H1 (cell line): ENCODE measurements at regions not wholly inside any gene's neighbourhood (a gene's known extent, or its start where the extent isn't known, plus 50 kb on each side); places are given as distances from the start of the nearest gene placed in this dataset.

Experiments
- CTCF ChIA-PET: fragments of 300-600 bp; sonication (Branson Sonifier 250); formaldehyde crosslinking; loops from one replicate; lab custom pipeline; 2021; ENCODE audit not compliant: partially characterized antibody; lab: Charles Lee
- POLR2A ChIA-PET: fragments of 300-600 bp; sonication (Branson Sonifier 250); formaldehyde crosslinking; loops from one replicate; lab custom pipeline; 2021; ENCODE audit warnings: inconsistent platforms; ENCODE audit not compliant: partially characterized antibody; lab: Charles Lee
- DNase-seq, 2 experiments: peaks; one replicate each; pipeline versions ENCODE4 v3.0.0 to v3.0.0-alpha.2; 2010 to 2022; ENCODE audit warnings: low spot score in 2 of 2, low read depth in 1 of 2, mixed read lengths in 1 of 2
- FAIRE-seq: peaks from 2 replicates; lab custom pipeline; 2011; peaks lifted over from hg19 to GRCh38; lab: Jason Lieb, UNC
- H2AFZ ChIP-seq: 2 replicates; pipeline ENCODE4 v1.8.1; 2012; ENCODE audit warnings: low read length, inconsistent platforms
- H2AK5ac ChIP-seq: 2 replicates; pipeline ENCODE4 v1.6.1; 2013; ENCODE audit warnings: low read depth, low read length
- H2BK120ac ChIP-seq: replicated peaks from 2 replicates; pipeline ENCODE3; 2013; ENCODE audit warnings: low read depth, low read length, inconsistent platforms
- H2BK12ac ChIP-seq: 2 replicates; pipeline ENCODE4 v1.6.1; 2013; ENCODE audit warnings: low read depth, low read length
- H2BK15ac ChIP-seq: 2 replicates; pipeline ENCODE4 v1.6.1; 2013; ENCODE audit warnings: low read length
- H2BK20ac ChIP-seq: 2 replicates; pipeline ENCODE4 v1.6.1; 2013; ENCODE audit warnings: low read length
- H2BK5ac ChIP-seq: 2 replicates; pipeline ENCODE4 v1.6.1; 2013; ENCODE audit warnings: low read depth, low read length
- H3K14ac ChIP-seq: 2 replicates; pipeline ENCODE4 v1.6.1; 2013; ENCODE audit warnings: inconsistent platforms; ENCODE audit not compliant: insufficient read length
- H3K18ac ChIP-seq: 2 replicates; pipeline ENCODE4 v1.6.1; 2013; ENCODE audit warnings: low read length; ENCODE audit errors: extremely low read depth
- H3K23ac ChIP-seq: 2 replicates; pipeline ENCODE4 v1.6.1; 2013; ENCODE audit warnings: inconsistent platforms; ENCODE audit not compliant: insufficient read length
- H3K23me2 ChIP-seq: 2 replicates; pipeline ENCODE4 v1.6.1; 2013; ENCODE audit warnings: low read depth, low read length
- H3K27ac ChIP-seq: 2 replicates; pipeline ENCODE4 v1.6.1; 2011; ENCODE audit warnings: low read depth, low read length, inconsistent platforms
- H3K27me3 ChIP-seq, 4 experiments: replicated peaks in 1 of 4; 1 replicate in 1 of 4; 2 replicates in 3 of 4; pipeline versions ENCODE4 v1.6.1 to v1.8.1; 2011 to 2013; ENCODE audit warnings: low read length in 3 of 4, mild to moderate bottlenecking in 3 of 4, inconsistent platforms in 2 of 4, mixed read lengths in 2 of 4, moderate library complexity in 1 of 4; ENCODE audit not compliant: control insufficient read depth in 3 of 4, insufficient read depth in 3 of 4; ENCODE audit errors: extremely low read depth in 1 of 4
- H3K36me3 ChIP-seq, 4 experiments: 2 replicates each; pipeline versions ENCODE4 v1.6.1 to v1.8.1; 2011 to 2013; ENCODE audit warnings: mild to moderate bottlenecking in 4 of 4, low read length in 3 of 4, moderate library complexity in 2 of 4, control low read depth in 1 of 4, inconsistent platforms in 1 of 4; ENCODE audit not compliant: insufficient read depth in 4 of 4, control insufficient read depth in 2 of 4
- H3K4ac ChIP-seq: replicated peaks from 2 replicates; pipeline ENCODE3; 2013; ENCODE audit warnings: low read length, low read depth, mixed read lengths, inconsistent platforms; ENCODE audit not compliant: insufficient read length
- H3K4me1 ChIP-seq, 4 experiments: replicated peaks in 1 of 4; 1 replicate in 1 of 4; 2 replicates in 3 of 4; pipeline versions ENCODE4 v1.6.1 to v1.8.1; 2011 to 2013; ENCODE audit warnings: low read length in 3 of 4, inconsistent platforms in 2 of 4, mixed read lengths in 1 of 4; ENCODE audit not compliant: insufficient read depth in 4 of 4, control insufficient read depth in 3 of 4
- H3K4me2 ChIP-seq, 2 experiments: 2 replicates each; pipeline versions ENCODE4 v1.6.1 to v1.8.1; 2011 to 2013; ENCODE audit warnings: low read depth in 2 of 2, low read length in 2 of 2, control low read depth in 1 of 2, inconsistent platforms in 1 of 2, mild to moderate bottlenecking in 1 of 2; ENCODE audit not compliant: insufficient read depth in 1 of 2
- H3K4me3 ChIP-seq, 4 experiments: fragments of 200-600, 300-600 bp in 1 of 4; sonication (generic), shearing (Covaris generic), sonication (Bioruptor Twin) in 1 of 4; 2 replicates each; pipeline versions ENCODE4 v1.5.1 to v1.8.1; 2011 to 2016; ENCODE audit warnings: low read length in 4 of 4, low read depth in 3 of 4, control low read depth in 2 of 4, inconsistent platforms in 2 of 4, mild to moderate bottlenecking in 2 of 4, mixed read lengths in 1 of 4, moderate library complexity in 1 of 4; ENCODE audit not compliant: insufficient read depth in 2 of 4; ENCODE audit errors: extremely low read depth in 1 of 4
- H3K56ac ChIP-seq: replicated peaks from 2 replicates; pipeline ENCODE3; 2013; ENCODE audit warnings: low read depth, mild to moderate bottlenecking, mixed read lengths, low read length, inconsistent platforms; ENCODE audit not compliant: insufficient read length
- H3K79me1 ChIP-seq: 2 replicates; pipeline ENCODE4 v1.6.1; 2013; ENCODE audit warnings: low read depth, low read length, control low read depth
- H3K79me2 ChIP-seq, 2 experiments: 2 replicates each; pipeline versions ENCODE4 v1.6.1 to v1.8.1; 2012 to 2013; ENCODE audit warnings: low read length in 2 of 2, mild to moderate bottlenecking in 2 of 2, inconsistent platforms in 1 of 2; ENCODE audit not compliant: insufficient read depth in 2 of 2, control insufficient read depth in 1 of 2
- H3K9ac ChIP-seq, 4 experiments: replicated peaks in 1 of 4; 1 replicate in 1 of 4; 2 replicates in 3 of 4; pipeline versions ENCODE4 v1.6.1 to v1.8.1; 2011 to 2013; ENCODE audit warnings: low read depth in 3 of 4, low read length in 3 of 4, control low read depth in 2 of 4, mild to moderate bottlenecking in 2 of 4, moderate library complexity in 2 of 4, inconsistent platforms in 1 of 4; ENCODE audit errors: extremely low read depth in 1 of 4
- H3K9me3 ChIP-seq, 2 experiments: 2 replicates each; pipeline versions ENCODE4 v1.6.1 to v1.8.1; 2012 to 2013; ENCODE audit warnings: mild to moderate bottlenecking in 2 of 2, moderate library complexity in 2 of 2, control low read depth in 1 of 2, inconsistent platforms in 1 of 2, low read depth in 1 of 2, low read length in 1 of 2, mixed read lengths in 1 of 2; ENCODE audit not compliant: insufficient read depth in 2 of 2
- H4K20me1 ChIP-seq, 2 experiments: replicated peaks in 1 of 2; 2 replicates each; pipeline versions ENCODE3 to v1.8.1; 2011 to 2013; ENCODE audit warnings: inconsistent platforms in 2 of 2, low read length in 2 of 2, mild to moderate bottlenecking in 1 of 2; ENCODE audit not compliant: insufficient read depth in 2 of 2, control insufficient read depth in 1 of 2
- H4K5ac ChIP-seq: 2 replicates; pipeline ENCODE4 v1.6.1; 2013; ENCODE audit warnings: low read length, low read depth, mixed read lengths, inconsistent platforms; ENCODE audit not compliant: insufficient read length
- H4K8ac ChIP-seq: 2 replicates; pipeline ENCODE4 v1.8.0; 2013; ENCODE audit warnings: mild to moderate bottlenecking, moderate library complexity, low read length, inconsistent platforms; ENCODE audit not compliant: insufficient read depth; ENCODE audit errors: extremely low read depth
- H4K91ac ChIP-seq: replicated peaks from 2 replicates; pipeline ENCODE3; 2013; ENCODE audit warnings: low read length, mixed read lengths, inconsistent platforms; ENCODE audit not compliant: insufficient read length
- FOSL1 ChIP-seq: IDR thresholded peaks from 2 replicates; pipeline ENCODE4 v1.6.1; 2011; ENCODE audit warnings: mild to moderate bottlenecking, low read depth, low read length, moderate library complexity; ENCODE audit not compliant: insufficient read depth
- HDAC2 ChIP-seq, 2 experiments: fragments of 300-600 bp in 1 of 2; sonication (generic) in 1 of 2; IDR thresholded peaks; 2 replicates each; pipeline ENCODE4 v1.6.1; 2011 to 2012; ENCODE audit warnings: low read depth in 2 of 2, low read length in 2 of 2, mild to moderate bottlenecking in 2 of 2, moderate library complexity in 2 of 2, borderline replicate concordance in 1 of 2, inconsistent platforms in 1 of 2
- RBBP5 ChIP-seq: IDR thresholded peaks from 2 replicates; pipeline ENCODE4 v1.7.1; 2012; ENCODE audit warnings: low read depth, mild to moderate bottlenecking, inconsistent platforms, low read length, moderate library complexity, borderline replicate concordance
- SIN3A ChIP-seq, 2 experiments: IDR thresholded peaks in 1 of 2; conservative IDR thresholded peaks in 1 of 2; 2 replicates each; pipeline ENCODE4 v1.6.1; 2011 to 2012; ENCODE audit warnings: low read length in 2 of 2, improper control_type of control experiment in 1 of 2, low read depth in 1 of 2, mild to moderate bottlenecking in 1 of 2
- SP1 ChIP-seq: IDR thresholded peaks from 2 replicates; pipeline ENCODE4 v1.6.1; 2011; ENCODE audit warnings: low read depth, low read length
- SP2 ChIP-seq: IDR thresholded peaks from 2 replicates; pipeline ENCODE4 v1.6.1; 2012; ENCODE audit warnings: mild to moderate bottlenecking, low read length, inconsistent platforms
- TAF1 ChIP-seq: IDR thresholded peaks from 2 replicates; pipeline ENCODE4 v1.6.1; 2011; ENCODE audit warnings: mild to moderate bottlenecking, low read depth, low read length
- WGBS, 2 experiments: shearing (Covaris generic) in 1 of 2; methylation state at CpG; one replicate each; pipeline versions ENCODE4 v1.1.6 to v1.1.7; 2013 to 2015; ENCODE audit warnings: low lambda C conversion rate in 2 of 2, mixed read lengths in 2 of 2, inconsistent platforms in 1 of 2, low coverage in 1 of 2, missing lambda C conversion rate in 1 of 2; ENCODE audit not compliant: insufficient replicate concordance in 2 of 2, insufficient coverage in 1 of 2, insufficient read length in 1 of 2; ENCODE audit errors: extremely low coverage in 1 of 2, missing lambda C conversion rate in 1 of 2; 5-methylcytosine and 5-hydroxymethylcytosine counted together
- TF ChIP-seq, protein P1 (sequence below): IDR thresholded peaks from 2 replicates; pipeline ENCODE4 v1.6.1; 2011; ENCODE audit warnings: low read length, improper control_type of control experiment

DNA sequence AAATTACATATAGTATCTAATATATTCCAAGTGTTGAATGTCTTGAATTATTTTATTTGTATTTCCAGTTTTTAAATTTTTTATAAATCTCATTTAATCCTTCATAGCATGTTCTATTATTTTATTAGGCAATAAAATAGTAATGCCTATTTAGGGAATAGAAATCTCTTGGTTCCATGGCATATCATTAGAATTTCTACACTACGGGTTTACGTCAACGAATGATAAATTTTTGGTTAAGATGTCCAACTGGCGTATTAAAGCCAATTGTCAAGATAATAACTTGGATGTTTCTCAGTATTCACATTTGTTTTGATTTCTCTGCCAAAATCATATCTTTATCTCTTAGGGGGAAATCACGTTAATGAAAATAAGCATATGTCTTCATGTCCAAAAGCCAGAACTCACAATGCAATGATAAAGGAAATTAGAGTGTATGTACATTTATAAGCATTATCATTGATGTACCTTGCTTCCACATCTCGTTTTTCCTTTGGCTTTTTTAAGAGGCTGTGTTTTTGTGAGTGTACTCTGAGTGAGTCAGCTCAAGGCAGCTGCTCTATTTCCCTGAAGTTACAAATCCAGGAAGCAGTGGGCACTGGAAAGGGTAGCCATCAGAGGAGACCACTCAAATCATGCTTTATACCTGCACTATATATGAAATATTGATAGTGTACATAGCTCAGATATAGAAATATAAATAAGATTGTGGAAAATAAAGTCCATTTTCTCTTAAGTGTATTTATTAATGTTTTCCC lies 115.8 kb upstream of the PDE1A start:
- no peak overlapping the region for H2BK120ac ChIP-seq
- POLR2A ChIA-PET, result no interaction called here
- no peak overlapping the region for H3K18ac ChIP-seq
- H2BK15ac ChIP-seq, result no peak overlapping the region
- CTCF ChIA-PET, result no interaction called here
- no peaks in the 10 kb centered on the region for H3K79me2 ChIP-seq
- H2BK12ac ChIP-seq, result no peak overlapping the region
- H3K9me3 ChIP-seq, result no peaks in the 10 kb centered on the region
- no peak overlapping the region for H3K27ac ChIP-seq
- H2BK20ac ChIP-seq, result no peak overlapping the region
- no peaks in the 10 kb centered on the region for H4K20me1 ChIP-seq
- TF ChIP-seq SP1 (no peak), HDAC2 (IDR thresholded peaks at IDR 0.05; ENCODE audit: borderline replicate concordance in 1 of 2, low read depth in 2 of 2, low read length in 2 of 2) (no peak), TAF1 (no peak), FOSL1 (no peak), RBBP5 (no peak), SP2 (no peak), SIN3A (conservative IDR thresholded peaks at IDR 0.05 in 1 of 2, IDR thresholded peaks at IDR 0.05 in 1 of 2; ENCODE audit: low read depth in 1 of 2, low read length in 2 of 2) (no peak)
- TF ChIP-seq, protein P1, sequence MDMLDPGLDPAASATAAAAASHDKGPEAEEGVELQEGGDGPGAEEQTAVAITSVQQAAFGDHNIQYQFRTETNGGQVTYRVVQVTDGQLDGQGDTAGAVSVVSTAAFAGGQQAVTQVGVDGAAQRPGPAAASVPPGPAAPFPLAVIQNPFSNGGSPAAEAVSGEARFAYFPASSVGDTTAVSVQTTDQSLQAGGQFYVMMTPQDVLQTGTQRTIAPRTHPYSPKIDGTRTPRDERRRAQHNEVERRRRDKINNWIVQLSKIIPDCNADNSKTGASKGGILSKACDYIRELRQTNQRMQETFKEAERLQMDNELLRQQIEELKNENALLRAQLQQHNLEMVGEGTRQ, result no peak
- H3K36me3 ChIP-seq, result no peaks in the 10 kb centered on the region
- no peak overlapping the region for H3K56ac ChIP-seq
- no peak overlapping the region for H3K4me2 ChIP-seq
- WGBS, 2 experiments, result 87% methylated on average over 6 of the region's 6 CpGs; no CpG with 5 or more reads in 1 of the 2 experiments
- no peak overlapping the region for H4K91ac ChIP-seq
- H2AFZ ChIP-seq, result no peak overlapping the region
- H3K4me1 ChIP-seq, result no peaks in the 10 kb centered on the region
- no peak overlapping the region for H3K14ac ChIP-seq
- no peaks in the 10 kb centered on the region for H3K79me1 ChIP-seq
- no peak overlapping the region for H3K23ac ChIP-seq
- no peaks in the 10 kb centered on the region for H3K27me3 ChIP-seq
- H2BK5ac ChIP-seq, result no peak overlapping the region
- H3K4me3 ChIP-seq, result no peak overlapping the region
- H3K23me2 ChIP-seq, result no peaks in the 10 kb centered on the region
- no peak overlapping the region for H3K9ac ChIP-seq
- DNase-seq (no peak), FAIRE-seq (no peak)
- H4K5ac ChIP-seq, result no peak overlapping the region
- H4K8ac ChIP-seq, result no peak overlapping the region
- H3K4ac ChIP-seq, result no peak overlapping the region
- H2AK5ac ChIP-seq, result no peak overlapping the region
